Body of pancreas (tissue), 4 donors: ENCODE measurements at regions not wholly inside any gene's neighbourhood (a gene's known extent, or its start where the extent isn't known, plus 50 kb on each side); places are given as distances from the start of the nearest gene placed in this dataset.

Experiments used
- CTCF ChIP-seq, 7 experiments: fragments of 450-650 bp in 4 of 7; fragments of 200-600 bp in 3 of 7; sonication (generic) in 3 of 7; IDR thresholded peaks; one replicate each; pipeline ENCODE4 v1.5.1; 2016 to 2019; ENCODE audit warnings: antibody characterized with exemption in 7 of 7
- POLR2A ChIP-seq, 3 donors: fragments of 450-650 bp; IDR thresholded peaks; one replicate each; pipeline ENCODE4 v1.6.1; 2016; ENCODE audit warnings: antibody characterized with exemption in 3 of 3, mild to moderate bottlenecking in 2 of 3

GRCh38 chr3:59121346-59122144, 71.7 kb upstream of the CFAP20DC start:
- TF ChIP-seq CTCF (IDR thresholded peaks at IDR 0.05) (no peak), POLR2A (IDR thresholded peaks at IDR 0.05) (no peak)
